Calu3 (cell line): ENCODE measurements at regions not wholly inside any gene's neighbourhood (a gene's known extent, or its start where the extent isn't known, plus 50 kb on each side); places are given as distances from the start of the nearest gene placed in this dataset.

ENCODE experiments used
- BruUV-seq: library from RNA; stranded (reverse); fragments of 400-500 nt; replicated peaks from 2 replicates; lab custom pipeline; 2021; lab: Mats Ljungman, UMichigan
- CTCF ChIA-PET: fragments of 300-600 bp; sonication (Branson Sonifier 250); formaldehyde crosslinking; loops from one replicate; lab custom pipeline; 2022; ENCODE audit warnings: antibody characterized with exemption; lab: Charles Lee
- DNase-seq: peaks from one replicate; pipeline ENCODE4 v3.0.0; 2022
- H3K27ac Mint-ChIP-seq: one replicate; pipeline ENCODE4 v1.8.0; 2022; ENCODE audit warnings: mixed read lengths; ENCODE audit not compliant: unreplicated experiment
- H3K27me3 Mint-ChIP-seq: one replicate; pipeline ENCODE4 v1.8.0; 2022; ENCODE audit warnings: mixed read lengths; ENCODE audit not compliant: unreplicated experiment
- H3K36me3 Mint-ChIP-seq: one replicate; pipeline ENCODE4 v1.8.0; 2022; ENCODE audit warnings: mild to moderate bottlenecking, moderate library complexity, mixed read lengths; ENCODE audit not compliant: insufficient read depth, unreplicated experiment
- H3K4me1 Mint-ChIP-seq: one replicate; pipeline ENCODE4 v1.8.0; 2022; ENCODE audit warnings: mild to moderate bottlenecking, low read depth, mixed read lengths; ENCODE audit not compliant: unreplicated experiment
- H3K4me3 Mint-ChIP-seq: one replicate; pipeline ENCODE4 v1.8.0; 2022; ENCODE audit warnings: mild to moderate bottlenecking, low read depth, moderate library complexity, mixed read lengths; ENCODE audit not compliant: unreplicated experiment
- H3K9me3 Mint-ChIP-seq: one replicate; pipeline ENCODE4 v1.8.0; 2022; ENCODE audit warnings: low read depth, mixed read lengths; ENCODE audit not compliant: unreplicated experiment
- intact Hi-C: fragments of 100-400 bp; cut with micrococcal nuclease; formaldehyde crosslinking; loops from one replicate; pipeline ENCODE4 v1.10.0; 2022; ENCODE audit not compliant: unreplicated experiment
- TF ChIP-seq, protein P1 (sequence below): fragments of 200-600 bp; IDR thresholded peaks from one replicate; pipeline ENCODE4 v1.8.0; 2022; ENCODE audit warnings: antibody characterized with exemption; ENCODE audit not compliant: unreplicated experiment

DNA sequence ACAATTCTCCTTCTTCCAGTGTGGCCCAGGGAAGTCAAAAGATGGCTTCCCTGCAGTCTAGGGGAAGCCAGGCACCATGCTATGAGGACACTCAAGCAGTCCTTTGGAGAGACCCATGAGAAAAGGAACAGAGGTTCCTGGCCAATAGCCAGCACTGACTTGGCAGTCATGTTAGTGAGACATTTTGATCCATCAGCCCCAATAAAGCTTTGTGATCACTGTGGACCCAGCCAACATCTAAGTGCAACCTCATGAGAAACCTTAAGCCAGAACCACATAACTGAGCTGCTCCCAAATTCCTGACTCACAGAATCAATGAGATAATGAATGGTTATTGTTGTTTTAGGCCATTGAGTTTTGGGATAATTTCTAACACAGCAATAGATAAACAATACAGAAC lies 51.0 kb upstream of the NAP1L1 start:
- Mint-ChIP-seq H3K4me3 (no peak overlapping the region), H3K36me3 (no peaks in the 10 kb centered on the region), H3K9me3 (peaks cover 11% of the 10 kb centered on the region), H3K4me1 (no peaks in the 10 kb centered on the region), H3K27me3 (no peaks in the 10 kb centered on the region), H3K27ac (no peak overlapping the region)
- intact Hi-C loops, result no loop called here
- no TSS peak for BruUV-seq
- CTCF ChIA-PET, result interaction anchor here (0.6 to 0.8 kb wide), 3 partner anchors 51 to 1154 kb away, joined by 3 to 5 read pairs (median 3); partner anchors contain the start of gene NAP1L1
- TF ChIP-seq, protein P1, sequence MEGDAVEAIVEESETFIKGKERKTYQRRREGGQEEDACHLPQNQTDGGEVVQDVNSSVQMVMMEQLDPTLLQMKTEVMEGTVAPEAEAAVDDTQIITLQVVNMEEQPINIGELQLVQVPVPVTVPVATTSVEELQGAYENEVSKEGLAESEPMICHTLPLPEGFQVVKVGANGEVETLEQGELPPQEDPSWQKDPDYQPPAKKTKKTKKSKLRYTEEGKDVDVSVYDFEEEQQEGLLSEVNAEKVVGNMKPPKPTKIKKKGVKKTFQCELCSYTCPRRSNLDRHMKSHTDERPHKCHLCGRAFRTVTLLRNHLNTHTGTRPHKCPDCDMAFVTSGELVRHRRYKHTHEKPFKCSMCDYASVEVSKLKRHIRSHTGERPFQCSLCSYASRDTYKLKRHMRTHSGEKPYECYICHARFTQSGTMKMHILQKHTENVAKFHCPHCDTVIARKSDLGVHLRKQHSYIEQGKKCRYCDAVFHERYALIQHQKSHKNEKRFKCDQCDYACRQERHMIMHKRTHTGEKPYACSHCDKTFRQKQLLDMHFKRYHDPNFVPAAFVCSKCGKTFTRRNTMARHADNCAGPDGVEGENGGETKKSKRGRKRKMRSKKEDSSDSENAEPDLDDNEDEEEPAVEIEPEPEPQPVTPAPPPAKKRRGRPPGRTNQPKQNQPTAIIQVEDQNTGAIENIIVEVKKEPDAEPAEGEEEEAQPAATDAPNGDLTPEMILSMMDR, result no peak
- DNase-seq, result no peak
